Activated T-helper 2 cell treated with anti-CD3 and anti-CD28 coated beads, Interferon-gamma antibody, Interleukin-2, Interleukin-4, amounts not matched to agents 10 μg/mL and 5 μg/mL and 100 μg/mL, durations not matched to agents 14 hours and 24 hours and 36 hours (primary cell): ENCODE measurements at regions not wholly inside any gene's neighbourhood (a gene's known extent, or its start where the extent isn't known, plus 50 kb on each side); places are given as distances from the start of the nearest gene placed in this dataset.

Source experiments
- DNase-seq: peaks from one replicate; pipeline ENCODE4 v3.0.0; 2021; ENCODE audit warnings: low spot score
- H3K27ac Mint-ChIP-seq: one replicate; pipeline ENCODE4 v1.8.0; 2021; ENCODE audit warnings: mixed read lengths
- H3K27me3 Mint-ChIP-seq: one replicate; pipeline ENCODE4 v1.8.0; 2021; ENCODE audit warnings: low read depth, mixed read lengths
- H3K36me3 Mint-ChIP-seq: one replicate; pipeline ENCODE4 v1.8.0; 2021; ENCODE audit warnings: low read depth, mixed read lengths
- H3K4me1 Mint-ChIP-seq: one replicate; pipeline ENCODE4 v1.8.0; 2021; ENCODE audit warnings: low read depth, mixed read lengths
- H3K4me3 Mint-ChIP-seq: one replicate; pipeline ENCODE4 v1.8.0; 2021; ENCODE audit warnings: low read depth, mild to moderate bottlenecking, moderate library complexity, mixed read lengths
- H3K9me3 Mint-ChIP-seq: one replicate; pipeline ENCODE4 v1.8.0; 2021; ENCODE audit warnings: mixed read lengths
- intact Hi-C: fragments of 100-400 bp; cut with micrococcal nuclease; formaldehyde crosslinking; loops from one replicate; pipeline ENCODE4 v1.15.1; 2023

- no peak for DNase-seq
- Mint-ChIP-seq H3K27ac (no peak overlapping the region), H3K9me3 (no peaks in the 10 kb centered on the region), H3K4me1 (no peaks in the 10 kb centered on the region), H3K36me3 (no peaks in the 10 kb centered on the region), H3K27me3 (peaks cover 15% of the 10 kb centered on the region), H3K4me3 (no peak overlapping the region)
- intact Hi-C loops = no loop called here
Measured at GRCh38 chr6:759729-760128, 66.8 kb upstream of the EXOC2 start.

DNA sequence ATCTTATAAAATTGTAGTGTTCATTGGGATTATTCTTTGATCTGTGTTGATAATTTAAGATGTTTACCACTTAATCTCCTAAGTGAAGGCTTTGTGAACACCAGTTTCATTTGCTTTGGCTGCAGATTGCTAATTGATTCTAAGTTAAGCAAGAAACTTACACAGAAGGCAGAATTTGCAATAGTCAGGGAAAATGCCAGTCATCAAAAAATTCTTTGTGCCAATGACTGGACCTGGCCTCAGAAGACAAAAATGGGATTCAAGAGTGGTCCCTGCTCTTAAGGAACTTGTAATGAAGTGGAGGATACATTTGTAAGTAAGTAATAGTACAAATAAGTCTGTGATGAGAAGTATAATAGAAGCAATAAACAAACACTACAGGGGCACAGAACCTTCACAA lies 63.3 kb upstream of the EXOC2 start:
- H3K27me3 Mint-ChIP-seq = peaks cover 2% of the 10 kb centered on the region
- H3K27ac Mint-ChIP-seq = no peak overlapping the region
- H3K9me3 Mint-ChIP-seq = no peaks in the 10 kb centered on the region
- H3K36me3 Mint-ChIP-seq = no peaks in the 10 kb centered on the region
- intact Hi-C loops = no loop called here
- no peak for DNase-seq
- H3K4me3 Mint-ChIP-seq = no peak overlapping the region
- H3K4me1 Mint-ChIP-seq = no peaks in the 10 kb centered on the region

DNA sequence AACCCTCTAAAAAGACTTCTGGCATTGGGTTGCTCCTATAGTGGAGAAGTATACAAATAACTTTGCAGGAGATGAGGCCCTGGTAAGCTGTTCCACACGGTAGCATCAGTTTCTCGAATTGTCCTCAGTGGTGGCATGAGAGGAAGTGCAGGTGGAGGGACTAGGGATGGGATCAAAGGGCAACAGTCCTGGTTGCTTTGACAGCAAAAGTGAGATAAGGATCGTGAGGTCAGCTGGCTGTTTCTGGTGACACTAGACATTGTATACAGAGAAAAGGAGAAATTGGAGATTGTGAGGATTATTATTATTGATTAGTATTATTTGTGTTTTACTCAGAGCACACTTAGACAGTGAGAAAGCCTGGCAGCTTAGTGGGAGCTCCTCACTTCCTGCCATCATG lies 61.3 kb upstream of the EXOC2 start:
- no peaks in the 10 kb centered on the region for H3K36me3 Mint-ChIP-seq
- H3K4me1 Mint-ChIP-seq = no peaks in the 10 kb centered on the region
- H3K27me3 Mint-ChIP-seq = peaks cover 7% of the 10 kb centered on the region
- H3K9me3 Mint-ChIP-seq = no peaks in the 10 kb centered on the region
- no peak for DNase-seq
- H3K27ac Mint-ChIP-seq = no peak overlapping the region
- intact Hi-C loops = no loop called here
- H3K4me3 Mint-ChIP-seq = no peak overlapping the region

GRCh38 chr6:753486-753885 lies 60.5 kb upstream of the EXOC2 start:
- peaks cover 7% of the 10 kb centered on the region for H3K27me3 Mint-ChIP-seq
- intact Hi-C loops = no loop called here
- no peaks in the 10 kb centered on the region for H3K36me3 Mint-ChIP-seq

DNA sequence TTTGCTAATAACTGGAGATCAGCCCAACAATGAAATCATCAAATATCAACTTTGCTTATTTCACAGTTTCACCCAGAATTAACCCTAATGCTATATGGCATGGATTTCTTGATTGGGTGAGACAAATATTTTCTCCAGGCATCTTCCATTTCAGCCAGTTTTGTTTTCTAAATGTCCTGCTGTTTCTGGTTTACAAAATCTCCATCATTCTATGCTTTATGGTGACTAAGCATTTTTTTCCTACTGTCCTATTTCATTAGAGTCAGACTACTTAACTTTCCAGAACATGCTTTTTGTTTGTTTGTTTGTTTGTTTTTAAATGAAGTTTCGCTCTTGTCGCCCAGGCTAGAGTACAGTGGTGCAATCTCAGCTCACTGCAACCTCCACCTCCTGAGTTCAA lies 59.5 kb upstream of the EXOC2 start:
- H3K9me3 Mint-ChIP-seq = no peaks in the 10 kb centered on the region
- H3K27ac Mint-ChIP-seq = no peak overlapping the region
- DNase-seq = no peak
- H3K4me1 Mint-ChIP-seq = no peaks in the 10 kb centered on the region
- H3K4me3 Mint-ChIP-seq = no peak overlapping the region
- H3K36me3 Mint-ChIP-seq = no peaks in the 10 kb centered on the region
- peaks cover 7% of the 10 kb centered on the region for H3K27me3 Mint-ChIP-seq
- intact Hi-C loops = no loop called here

More at GRCh38 chr6:753486-753885, 60.5 kb upstream of the EXOC2 start:
- Mint-ChIP-seq H3K4me1 (no peaks in the 10 kb centered on the region), H3K27ac (no peak overlapping the region), H3K9me3 (no peaks in the 10 kb centered on the region), H3K4me3 (no peak overlapping the region)
- no peak for DNase-seq

DNA sequence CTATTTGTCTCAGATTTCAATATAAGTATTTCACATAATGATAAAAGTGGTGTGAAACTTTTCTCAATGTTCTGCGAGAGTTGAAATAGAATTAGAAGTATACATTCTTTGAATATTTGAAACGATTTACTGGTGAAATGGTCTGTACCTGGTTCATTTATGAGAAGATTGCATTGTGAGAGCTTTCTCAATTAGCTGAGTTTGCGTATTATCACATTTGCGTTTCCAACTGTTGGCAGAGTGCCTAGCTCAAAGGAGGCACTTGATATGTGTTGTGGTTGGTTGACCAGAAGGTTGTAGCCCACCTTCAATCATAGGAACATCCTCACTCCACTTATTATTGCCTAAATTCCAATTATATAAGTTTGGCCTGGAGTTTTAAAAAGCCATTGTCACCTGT lies 58.8 kb upstream of the EXOC2 start:
- H3K36me3 Mint-ChIP-seq = no peaks in the 10 kb centered on the region
- no peaks in the 10 kb centered on the region for H3K9me3 Mint-ChIP-seq
- H3K27me3 Mint-ChIP-seq = peaks cover 11% of the 10 kb centered on the region
- no peak overlapping the region for H3K4me3 Mint-ChIP-seq
- no peaks in the 10 kb centered on the region for H3K4me1 Mint-ChIP-seq
- intact Hi-C loops = no loop called here
- no peak for DNase-seq
- H3K27ac Mint-ChIP-seq = no peak overlapping the region

GRCh38 chr6:747921-748320 lies 55.0 kb upstream of the EXOC2 start:
- Mint-ChIP-seq H3K27ac (no peak overlapping the region), H3K4me3 (no peak overlapping the region), H3K27me3 (peaks cover 12% of the 10 kb centered on the region), H3K4me1 (no peaks in the 10 kb centered on the region), H3K36me3 (no peaks in the 10 kb centered on the region), H3K9me3 (no peaks in the 10 kb centered on the region)
- DNase-seq = no peak
- intact Hi-C loops = no loop called here

- H3K4me3 Mint-ChIP-seq = no peak overlapping the region
- no peak for DNase-seq
- no peaks in the 10 kb centered on the region for H3K9me3 Mint-ChIP-seq
- H3K4me1 Mint-ChIP-seq = no peaks in the 10 kb centered on the region
- peaks cover 10% of the 10 kb centered on the region for H3K27me3 Mint-ChIP-seq
- H3K36me3 Mint-ChIP-seq = no peaks in the 10 kb centered on the region
- intact Hi-C loops = no loop called here
- H3K27ac Mint-ChIP-seq = no peak overlapping the region
Measured at GRCh38 chr6:747028-747427, 54.1 kb upstream of the EXOC2 start.

DNA sequence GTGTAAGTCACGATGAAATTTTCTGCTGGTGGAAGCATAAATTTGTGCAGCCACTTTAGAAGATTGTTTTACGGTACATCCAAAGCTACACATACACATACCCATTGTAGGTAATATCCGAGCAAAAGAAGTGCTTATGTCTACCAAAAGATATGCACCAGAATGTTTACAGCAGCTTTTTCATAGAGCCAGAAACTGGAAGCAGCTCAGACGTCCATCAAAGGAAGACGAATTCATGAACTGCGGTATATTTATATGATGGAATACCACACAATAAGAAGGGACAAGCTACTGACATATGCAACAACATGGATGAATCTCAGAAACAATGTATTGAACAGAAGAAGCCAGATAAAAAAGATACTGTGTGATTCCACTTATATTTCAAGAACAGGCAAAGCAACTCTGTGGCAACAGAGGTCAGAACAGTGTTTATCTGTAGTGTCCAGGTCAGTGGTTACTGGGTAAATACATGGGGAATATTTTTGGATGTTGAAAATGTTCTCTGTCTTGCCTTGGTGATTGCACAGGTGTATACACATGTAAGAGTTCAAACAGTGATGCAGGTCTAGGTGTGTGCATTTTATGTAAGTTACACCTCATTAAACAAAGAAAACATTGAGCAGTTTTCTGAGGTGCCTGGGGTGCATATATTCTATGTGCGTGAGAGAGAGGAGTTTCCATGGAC lies 51.9 kb upstream of the EXOC2 start:
- intact Hi-C loops = no loop called here
- Mint-ChIP-seq H3K27me3 (peaks cover 10% of the 10 kb centered on the region), H3K4me1 (peaks cover 11% of the 10 kb centered on the region)

DNA sequence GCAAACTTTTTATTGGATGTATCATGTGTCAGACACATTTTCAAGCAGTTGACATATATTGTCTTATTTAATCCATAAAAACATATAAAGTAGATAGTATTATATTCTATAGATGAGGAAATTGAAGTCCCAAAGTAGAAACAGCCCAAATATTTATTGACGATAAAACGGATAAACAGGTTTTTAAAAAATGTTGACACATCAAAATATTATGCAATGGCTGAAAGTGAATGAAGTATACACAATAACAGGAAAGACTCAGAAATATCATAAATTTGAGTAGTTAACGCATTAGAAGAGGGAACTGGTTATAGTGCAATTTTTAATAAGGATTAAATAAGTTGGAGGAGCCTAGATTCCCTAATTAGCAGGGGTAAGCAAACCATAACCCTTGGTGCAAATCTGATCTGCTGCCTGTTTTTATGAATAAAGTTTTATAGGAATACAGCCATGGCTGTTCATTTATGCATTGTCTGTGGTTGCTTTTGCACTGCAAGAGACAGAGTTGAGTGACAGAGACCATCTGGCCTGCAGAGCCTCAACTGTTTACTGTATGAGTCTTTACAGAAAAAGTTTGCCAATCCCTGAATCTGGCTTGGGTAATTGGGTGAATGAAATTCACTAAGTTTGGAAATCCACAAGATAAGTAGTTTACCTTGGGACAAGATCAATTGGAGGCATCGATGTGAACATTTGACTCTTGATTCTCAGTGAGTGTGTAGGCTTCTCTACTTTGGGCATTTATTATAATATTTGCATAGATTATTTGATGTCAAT lies 50.6 kb upstream of the EXOC2 start:
- Mint-ChIP-seq H3K27me3 (peaks cover 7% of the 10 kb centered on the region), H3K4me3 (no peak overlapping the region), H3K36me3 (no peaks in the 10 kb centered on the region), H3K27ac (no peak overlapping the region), H3K4me1 (peaks cover 11% of the 10 kb centered on the region), H3K9me3 (no peaks in the 10 kb centered on the region)
- intact Hi-C loops = no loop called here
- DNase-seq = no peak

More for the DNA sequence above, 51.9 kb upstream of the EXOC2 start:
- no peak for DNase-seq
- Mint-ChIP-seq H3K27ac (no peak overlapping the region), H3K9me3 (no peaks in the 10 kb centered on the region), H3K4me3 (no peak overlapping the region), H3K36me3 (no peaks in the 10 kb centered on the region)
